Muscle of back (tissue), 3 donors: ENCODE measurements at regions not wholly inside any gene's neighbourhood (a gene's known extent, or its start where the extent isn't known, plus 50 kb on each side); places are given as distances from the start of the nearest gene placed in this dataset.
"Not testable (repeated sequence)": the region's sequence is repeated elsewhere in the genome, so short reads cannot be mapped to it uniquely, and the experiment has no call there.

Experiments used
- DNase-seq, 3 donors: peaks; one replicate each; pipeline versions ENCODE4 v3.0.0 to v3.0.0-alpha.2; 2013

DNA sequence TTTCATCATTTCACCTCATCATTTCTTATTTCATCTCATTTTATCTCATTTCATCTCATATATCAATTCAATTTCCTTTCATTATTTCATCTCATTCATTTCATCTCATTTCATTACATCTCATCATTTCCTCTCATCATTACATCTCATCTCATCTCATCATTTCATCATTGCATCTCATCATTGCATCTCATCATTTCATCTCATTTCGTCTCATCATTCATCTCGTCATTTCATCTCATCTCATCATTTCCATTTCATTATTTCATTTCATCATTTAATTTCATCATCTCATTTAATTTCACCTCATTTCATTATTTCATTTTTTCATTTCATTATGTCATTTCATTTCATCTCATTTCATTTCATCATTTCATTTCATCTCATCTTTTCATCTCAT is 168.5 kb upstream of the FAM72C start:
- not testable (repeated sequence) for DNase-seq

DNA sequence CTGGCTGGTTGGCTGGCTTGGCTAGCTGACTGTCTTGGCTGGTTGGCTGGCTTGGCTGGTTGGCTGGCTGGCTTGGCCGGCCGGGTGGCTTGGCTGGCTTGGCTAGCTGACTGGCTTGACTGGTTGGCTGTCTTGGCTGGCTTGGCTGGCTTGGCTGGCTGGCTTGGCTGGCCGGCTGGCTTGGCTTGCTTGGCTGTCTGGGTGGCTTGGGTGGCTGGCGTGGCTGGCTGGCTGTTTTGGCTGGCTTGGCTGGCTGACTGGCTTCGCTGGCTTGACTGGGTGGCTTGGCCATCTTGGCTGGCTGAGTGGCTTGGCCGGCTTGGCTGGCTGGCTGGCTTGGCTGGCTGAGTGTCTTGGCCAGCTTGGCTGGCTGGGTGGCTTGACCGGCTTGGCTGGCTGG is 133.2 kb upstream of the FAM72C start:
- not testable (repeated sequence) for DNase-seq

DNA sequence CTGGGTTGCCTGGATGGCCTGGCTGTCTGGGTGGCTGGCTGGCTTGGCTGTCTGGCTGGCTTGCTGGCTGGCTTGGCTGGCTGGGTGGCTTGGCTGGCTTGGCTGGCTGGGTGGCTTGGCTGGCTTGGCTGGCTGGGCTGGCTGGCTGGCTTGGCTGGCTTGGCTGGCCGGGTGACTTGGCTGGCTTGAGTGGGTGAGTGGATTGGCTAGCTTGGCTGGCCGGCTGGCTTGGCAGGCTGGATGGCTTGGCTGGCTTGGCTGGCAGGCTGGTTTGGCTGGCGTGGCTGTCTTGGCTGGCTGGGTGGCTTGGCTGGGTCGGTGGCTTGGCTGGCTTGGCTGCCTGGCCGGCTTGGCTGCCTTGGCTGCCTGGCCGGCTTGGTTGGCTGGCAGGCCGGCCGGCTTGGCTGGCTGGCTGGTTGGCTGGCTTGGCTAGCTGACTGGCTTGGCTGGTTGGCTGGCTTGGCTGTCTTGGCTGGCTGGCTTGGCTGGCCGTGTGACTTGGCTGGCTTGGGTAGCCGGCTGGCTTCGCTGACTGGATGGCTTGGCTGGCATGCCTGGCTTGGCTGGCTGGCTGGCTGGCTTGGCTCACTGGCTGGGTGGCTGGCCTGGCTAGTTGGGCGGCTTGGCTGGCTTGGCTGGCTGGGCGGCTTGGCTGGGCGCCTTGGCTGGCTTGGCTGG is 132.4 kb upstream of the FAM72C start:
- DNase-seq, result peak in 1 of 3 donors; percentile 5

DNA sequence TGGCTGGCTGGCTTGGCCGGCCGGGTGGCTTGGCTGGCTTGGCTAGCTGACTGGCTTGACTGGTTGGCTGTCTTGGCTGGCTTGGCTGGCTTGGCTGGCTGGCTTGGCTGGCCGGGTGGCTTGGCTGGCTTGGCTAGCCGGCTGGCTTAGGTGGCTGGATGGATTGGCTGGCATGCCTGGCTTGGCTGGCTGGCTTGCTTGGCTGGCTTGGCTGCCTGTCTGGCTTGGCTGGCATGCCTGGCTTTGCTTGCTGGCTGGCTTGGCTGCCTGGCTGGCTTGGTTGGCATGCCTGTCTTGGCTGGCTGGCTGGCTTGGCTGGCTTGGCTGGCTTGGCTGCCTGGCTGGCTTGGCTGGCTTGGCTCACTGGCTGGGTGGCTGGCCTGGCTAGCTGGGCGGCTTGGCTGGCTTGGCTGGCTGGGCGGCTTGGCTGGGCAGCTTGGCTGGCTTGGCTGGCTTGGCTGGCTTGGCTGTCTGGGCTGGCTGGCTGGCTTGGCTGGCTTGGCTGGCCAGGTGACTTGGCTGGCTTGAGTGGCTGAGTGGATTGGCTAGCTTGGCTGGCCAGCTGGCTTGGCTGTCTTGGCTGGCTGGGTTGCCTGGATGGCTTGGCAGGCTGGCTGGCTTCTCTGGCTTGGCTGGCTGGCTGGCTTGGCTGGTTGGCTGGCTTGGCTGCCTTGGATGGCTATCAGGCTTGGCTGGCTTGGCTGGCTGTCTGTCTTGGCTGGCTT is 131.5 kb upstream of the FAM72C start:
- peak in 1 of 3 donors; percentile 7 for DNase-seq

DNA sequence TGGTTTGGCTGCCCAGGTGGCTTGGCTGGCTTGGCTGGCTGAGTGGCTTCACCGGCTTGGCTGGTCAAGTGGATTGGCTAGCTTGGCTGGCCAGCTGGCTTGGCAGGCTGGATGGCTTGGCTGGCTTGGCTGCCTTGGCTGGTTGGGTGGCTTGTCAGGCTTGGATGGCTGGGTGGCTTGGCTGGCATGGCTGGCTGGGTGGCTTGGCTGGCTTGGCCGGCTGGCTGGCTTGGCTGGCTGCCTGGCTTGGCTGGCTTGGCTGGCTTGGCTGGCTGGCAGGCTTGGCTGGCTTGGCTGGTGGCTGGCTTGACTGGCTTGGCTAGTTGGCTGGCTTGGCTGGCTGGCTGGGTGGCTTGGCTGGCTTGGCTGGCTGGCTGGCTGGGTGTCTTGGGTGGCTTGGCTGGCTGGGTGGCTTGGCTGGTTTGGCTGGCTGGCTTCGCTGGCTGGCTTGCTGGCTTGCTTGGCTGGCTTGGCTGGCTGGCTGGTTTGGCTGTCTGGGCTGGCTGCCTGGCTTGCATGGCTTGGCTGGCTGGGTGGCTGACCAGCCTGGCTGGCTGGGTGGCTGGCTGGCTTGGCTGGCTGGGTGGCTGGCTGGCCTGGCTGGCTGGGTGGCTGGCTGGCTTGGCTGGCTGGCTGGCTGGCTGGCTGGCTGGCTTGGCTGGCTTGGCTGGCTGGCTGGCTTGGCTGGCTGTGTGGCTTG is 130.4 kb upstream of the FAM72C start:
- not testable (repeated sequence) for DNase-seq

DNA sequence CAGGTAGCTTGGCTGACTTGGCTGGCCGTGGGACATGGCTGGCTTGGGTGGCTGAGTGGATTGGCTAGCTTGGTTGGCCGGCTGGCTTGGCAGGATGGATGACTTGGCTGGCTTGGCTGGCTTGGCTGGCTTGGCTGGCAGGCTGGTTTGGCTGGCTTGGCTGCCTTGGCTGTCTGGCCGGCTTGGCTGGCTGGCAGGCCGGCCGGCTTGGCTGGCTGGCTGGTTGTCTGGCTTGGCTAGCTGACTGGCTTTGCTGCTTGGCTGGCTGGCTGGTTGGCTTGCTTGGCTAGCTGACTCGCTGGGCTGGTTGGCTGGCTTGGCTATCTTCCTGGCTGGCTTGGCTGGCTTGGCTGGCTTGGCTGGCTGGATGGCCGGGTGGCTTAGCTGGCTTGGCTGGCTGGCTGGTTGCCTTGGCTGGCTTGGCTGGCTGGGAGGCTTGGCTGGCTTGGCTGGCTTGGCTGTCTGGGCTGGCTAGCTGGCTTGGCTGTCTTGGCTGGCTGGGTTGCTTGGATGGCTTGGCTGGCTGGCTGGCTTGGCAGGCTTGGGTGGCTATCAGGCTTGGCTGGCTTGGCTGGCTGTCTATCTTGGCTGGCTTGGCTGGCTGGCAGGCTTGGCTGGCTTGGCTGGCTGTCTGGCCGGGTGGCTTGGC is 129.7 kb upstream of the FAM72C start:
- peak in 1 of 3 donors; percentile 1 for DNase-seq

DNA sequence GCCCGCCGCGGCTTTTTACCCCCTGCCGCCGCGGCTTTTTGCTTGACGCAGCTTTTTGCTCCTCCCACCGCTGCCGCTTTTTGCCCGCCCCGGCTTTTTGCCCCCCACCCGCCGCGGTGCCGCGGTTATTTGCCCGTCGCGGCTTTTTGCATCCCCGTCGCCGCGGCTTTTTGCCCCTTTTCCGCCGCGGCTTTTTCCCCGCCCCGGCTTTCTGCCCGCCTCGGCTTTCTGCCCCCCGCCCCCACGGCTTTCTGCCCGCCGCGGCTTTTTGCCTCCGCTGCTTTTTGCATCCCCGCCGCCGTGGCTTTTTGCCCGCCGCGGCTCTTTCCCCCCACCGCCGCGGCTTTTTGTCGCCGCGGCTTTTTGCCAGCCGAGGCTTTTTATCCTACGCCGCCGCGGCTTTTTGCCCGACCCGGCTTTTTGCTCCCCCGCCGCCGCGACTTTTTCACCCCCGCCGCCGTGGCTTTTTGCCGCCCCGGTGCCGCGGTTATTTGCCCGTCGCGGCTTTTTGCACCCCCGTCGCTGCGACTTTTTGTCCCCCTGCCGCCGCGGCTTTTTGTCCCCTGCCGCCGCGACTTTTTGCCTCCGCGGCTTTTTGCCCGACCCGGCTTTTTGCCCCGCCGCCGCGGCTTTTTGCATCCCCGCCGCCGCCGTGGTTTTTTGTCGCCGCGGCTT is 105.5 kb upstream of the FAM72C start:
- DNase-seq, result peak in 1 of 3 donors; percentile 31

DNA sequence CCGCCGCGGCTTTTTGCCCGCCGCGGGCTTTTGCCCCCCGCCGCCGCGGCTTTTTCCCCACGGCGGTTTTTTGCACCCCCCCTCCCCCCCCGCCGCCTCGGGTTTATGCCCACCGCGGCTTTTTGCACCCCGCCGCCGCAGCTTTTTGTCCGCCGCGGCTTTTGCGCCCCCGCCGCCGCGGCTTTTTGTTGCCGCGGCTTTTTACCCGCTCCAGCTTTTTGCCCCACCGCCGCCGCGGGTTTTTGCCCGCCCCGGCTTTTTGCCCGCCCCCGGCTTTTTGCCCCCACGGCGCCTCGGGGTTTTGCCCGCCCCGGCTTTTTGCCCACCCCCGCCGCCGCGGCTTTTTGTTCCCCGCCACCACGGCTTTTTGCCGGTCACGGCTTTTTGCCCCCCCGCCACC is 104.9 kb upstream of the FAM72C start:
- DNase-seq, result not testable (repeated sequence)

DNA sequence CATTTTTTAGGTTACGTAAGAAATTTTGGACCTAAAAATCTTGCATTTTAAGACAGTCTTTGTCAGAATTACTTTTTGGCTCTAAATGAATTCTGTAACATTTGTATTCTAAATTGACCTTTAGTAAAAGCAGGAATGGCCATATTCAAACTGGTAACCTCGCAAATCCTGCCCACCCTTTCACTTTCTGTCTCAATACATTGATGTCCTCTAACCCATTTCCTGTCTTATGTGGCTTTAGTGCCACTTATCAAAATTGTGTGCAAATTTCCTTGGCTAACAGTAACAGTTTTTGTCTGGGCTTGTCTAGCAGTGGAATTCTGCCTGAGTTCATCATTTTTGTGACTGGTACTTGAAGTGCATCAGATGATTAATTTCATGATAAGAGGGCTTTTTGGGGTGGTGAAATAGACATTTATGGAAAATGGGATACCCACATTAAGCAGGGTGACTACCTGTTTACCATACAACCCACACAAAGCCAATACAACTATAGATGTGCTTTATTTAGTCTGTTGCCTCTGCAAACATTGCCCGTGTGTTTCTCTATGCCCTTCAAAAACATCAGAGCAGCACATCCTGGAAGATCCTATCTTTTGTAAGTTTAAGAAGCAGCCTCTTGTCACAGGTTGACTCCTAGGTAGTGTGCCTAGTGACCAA is 98.7 kb upstream of the FAM72C start:
- DNase-seq, result not testable (repeated sequence)

DNA sequence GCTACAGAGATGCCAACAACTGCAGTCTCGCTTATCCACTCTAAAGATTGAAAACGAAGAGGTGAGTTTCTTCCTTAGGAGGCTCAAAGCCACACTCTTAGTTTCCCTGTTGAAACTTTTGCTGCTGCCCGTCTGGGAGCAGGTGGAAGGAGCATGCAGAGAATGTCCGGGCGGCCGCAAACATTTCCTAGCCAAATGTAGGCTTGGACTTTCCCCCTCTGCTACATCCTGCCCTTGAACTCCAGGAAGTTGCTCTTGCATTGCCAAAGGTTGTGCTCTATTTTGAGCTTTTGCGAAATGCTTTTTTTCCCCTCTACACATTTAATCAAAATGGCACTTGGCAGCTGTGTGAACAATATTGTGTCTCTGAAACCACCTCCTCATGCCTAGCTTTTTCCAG is 95.3 kb upstream of the FAM72C start:
- DNase-seq, result not testable (repeated sequence)

DNA sequence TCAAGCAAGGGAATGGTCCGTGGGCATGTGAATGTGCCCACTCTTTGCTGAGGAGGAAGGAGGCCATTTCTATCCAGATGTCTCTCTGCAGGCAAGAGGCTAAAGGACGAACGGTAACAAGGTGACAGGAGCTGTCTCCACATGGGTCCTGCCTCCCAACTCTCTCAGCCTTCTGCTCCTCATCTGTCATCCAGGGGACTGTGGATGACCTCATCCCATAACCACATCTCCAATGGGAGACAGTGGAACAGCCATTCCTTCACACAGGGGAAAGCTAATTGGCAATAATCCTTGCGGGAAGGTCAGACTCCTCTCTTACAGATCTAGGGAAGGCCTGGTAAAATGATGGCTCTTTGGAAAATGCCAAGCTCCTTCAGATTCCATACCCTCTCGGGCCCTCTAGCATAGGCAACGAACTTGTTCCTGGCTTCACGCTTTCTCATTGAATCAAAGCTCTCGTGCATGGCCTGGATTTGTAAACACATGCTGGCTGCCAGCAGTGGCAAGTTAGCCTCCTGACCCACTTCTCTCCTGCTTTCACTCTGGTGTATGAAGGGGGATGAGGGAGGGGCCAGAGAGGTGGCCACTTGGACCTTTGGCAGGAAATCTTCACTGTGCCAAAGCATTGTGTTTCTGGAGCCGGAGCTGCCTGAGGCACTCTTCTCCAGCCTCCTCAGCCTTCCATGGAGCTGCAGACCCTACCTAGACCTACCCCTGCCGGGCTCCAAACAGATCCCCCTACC is 94.5 kb upstream of the FAM72C start:
- DNase-seq, result not testable (repeated sequence)

DNA sequence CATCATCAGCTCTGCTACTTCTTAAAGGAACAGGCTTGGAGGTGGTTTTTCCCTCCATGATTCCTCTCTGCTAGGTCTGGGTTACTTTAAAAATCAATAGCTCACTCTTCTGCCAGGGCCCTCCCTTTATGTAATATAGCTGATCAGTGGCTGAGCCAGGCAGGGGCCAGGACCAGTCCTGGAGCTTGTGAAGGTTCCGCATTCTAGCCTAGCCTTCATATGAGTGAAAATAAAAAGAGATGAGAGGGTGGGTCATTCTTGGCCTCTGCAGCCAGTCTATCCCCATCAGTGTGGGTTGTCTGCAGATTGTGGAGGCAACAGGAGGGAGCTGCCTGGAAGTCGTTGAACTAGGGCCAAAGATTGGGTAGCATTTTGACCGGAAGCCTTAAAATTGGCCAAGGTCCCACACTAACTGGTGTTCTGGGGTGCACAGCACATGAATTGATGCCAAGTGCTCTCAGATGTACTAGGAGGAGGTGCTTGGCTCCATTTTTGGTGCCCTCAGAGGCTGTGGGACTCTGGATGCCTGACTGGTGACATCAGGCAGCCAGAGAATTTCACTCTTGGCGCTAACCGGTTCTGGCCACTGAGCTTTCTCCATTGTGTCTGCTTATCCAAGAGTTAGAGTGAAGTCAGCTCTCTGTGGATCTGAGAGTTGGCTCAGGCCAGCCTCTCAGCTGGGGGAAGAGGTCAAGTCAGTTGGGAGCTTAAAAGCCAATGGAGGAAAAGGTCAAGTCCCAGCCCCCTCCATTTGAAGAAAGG is 93.7 kb upstream of the FAM72C start:
- not testable (repeated sequence) for DNase-seq

DNA sequence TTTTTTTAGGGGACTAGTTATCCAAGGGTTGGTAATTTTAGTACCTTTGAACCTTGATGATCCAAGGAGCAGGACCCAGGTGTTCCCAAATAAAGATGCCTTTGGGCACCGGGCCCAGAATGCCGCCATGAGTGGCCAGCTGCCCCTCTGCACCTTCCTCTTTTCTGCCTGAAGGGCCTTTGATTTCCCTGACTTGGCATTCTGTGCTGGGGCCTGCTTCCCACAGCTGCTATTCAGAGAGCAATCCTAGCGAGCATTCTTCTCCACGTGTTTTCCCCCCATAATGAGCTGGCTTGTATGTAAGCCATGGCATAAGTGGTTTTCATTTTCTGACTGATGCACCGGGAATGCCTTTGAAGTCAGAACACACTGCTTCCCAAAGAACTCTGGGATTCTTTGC is 77.6 kb upstream of the FAM72C start:
- DNase-seq, result not testable (repeated sequence)

DNA sequence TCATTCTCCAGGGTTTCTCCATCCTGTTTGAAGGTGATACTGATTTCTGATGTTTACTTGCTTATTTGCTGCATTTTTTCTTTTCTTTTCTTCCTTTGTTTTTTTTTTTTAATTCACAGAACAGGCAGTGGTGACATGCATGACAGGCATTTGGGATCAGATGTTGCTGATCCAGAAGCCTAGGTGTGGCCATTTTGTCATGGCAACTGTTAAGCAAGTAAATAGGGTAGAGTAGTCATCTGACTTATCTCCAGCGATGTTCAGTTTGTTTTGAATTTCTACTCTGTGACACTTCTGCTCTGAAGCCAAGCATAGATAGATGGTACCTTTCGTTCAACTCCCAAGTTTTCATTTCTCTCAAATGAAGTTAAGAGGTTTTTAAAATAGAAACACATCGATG is 74.9 kb upstream of the FAM72C start:
- not testable (repeated sequence) for DNase-seq

DNA sequence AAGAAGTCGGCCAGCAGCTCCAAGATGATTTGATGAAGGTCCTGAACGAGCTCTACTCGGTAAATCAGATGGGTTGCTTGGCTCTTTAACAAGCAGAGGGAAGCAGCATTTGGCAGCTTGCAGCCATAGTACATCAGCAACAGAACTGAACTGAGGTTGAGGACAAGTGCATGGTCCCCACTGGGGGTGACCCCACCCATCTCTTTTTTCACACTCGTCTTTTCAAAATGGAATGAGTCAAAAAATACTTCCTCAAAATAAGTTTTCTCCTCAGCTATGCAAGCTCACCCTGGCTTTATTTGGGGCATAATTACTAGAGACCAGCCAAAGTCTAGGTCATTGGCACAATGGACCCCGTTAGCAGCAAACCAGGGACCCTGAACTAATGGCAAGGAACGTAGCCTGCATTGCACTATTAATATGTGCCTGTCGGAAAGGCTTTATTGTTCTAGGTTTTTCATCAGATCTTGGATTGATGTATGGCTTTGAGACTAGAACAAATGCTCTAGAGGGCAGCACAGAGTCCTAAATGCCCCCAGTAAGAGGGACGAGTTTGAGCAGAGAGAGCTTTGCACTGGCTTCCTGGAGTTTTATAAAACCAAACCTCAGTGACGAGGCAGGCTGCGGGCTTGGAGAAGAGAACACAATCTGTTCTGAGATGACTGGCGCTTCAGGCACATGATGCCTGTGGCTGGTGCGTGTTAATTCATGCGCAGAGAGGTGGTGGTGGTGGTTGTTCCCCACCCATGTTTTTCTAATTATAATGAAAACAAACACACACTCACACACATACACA is 74.2 kb upstream of the FAM72C start:
- DNase-seq, result peak in 2 of 3 donors; percentile 0 to 9

DNA sequence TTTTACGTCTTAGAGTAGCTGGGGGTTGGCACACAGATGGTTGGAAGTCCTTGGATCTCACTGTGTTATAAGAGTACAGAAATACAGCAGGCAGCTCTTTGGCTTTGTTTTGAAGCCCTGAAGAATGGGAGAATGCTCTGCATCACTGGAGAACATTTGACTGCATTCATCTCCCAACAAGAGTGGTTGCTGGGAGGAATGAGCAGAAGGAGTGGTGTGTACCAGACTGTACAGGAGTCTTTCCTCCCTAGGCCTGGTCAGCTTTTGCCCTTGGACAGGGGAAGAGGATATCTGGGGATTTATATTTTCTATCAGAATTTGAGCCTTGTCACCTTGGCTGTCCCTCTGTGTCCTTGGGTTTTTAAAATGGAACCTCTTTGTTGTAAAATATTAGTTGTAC is 70.5 kb upstream of the FAM72C start:
- not testable (repeated sequence) for DNase-seq

DNA sequence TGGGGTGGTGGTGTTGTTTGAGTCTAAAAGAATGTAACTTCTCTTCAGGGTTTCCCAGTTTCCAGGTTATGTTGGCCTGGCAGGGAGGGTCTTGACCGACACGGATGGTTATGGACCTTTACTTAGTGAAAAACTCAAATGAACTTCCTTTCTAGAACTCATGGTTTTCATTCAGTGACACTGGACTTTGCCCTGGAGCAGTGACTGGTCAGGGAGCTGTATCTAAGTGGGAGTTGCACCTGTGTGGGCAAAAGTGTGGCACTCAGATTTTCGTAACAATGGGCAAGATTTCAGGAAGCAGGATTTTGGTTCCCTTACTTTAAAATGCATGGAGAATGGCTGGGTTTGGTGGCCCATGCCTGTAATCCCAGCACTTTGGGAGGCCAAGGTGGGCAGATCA is 68.5 kb upstream of the FAM72C start:
- not testable (repeated sequence) for DNase-seq

DNA sequence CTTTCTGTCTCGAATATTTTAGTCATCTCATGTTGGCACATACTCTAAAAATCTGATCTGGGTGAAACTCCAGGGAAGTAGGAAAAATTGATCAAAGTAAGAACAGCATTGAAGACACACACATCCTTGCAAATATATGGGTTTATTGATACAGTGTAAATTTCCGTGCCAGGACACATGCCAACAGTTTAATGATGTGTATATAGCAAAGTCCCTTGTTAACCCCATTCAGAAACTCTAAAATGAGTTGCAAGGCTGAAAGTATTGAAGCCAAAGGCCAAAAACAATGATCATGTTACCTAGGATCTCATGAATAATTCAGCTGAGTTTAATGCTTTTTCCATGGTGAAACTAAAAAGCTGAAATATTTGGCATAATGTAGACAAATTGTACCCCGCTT is 62.3 kb upstream of the FAM72C start:
- not testable (repeated sequence) for DNase-seq

DNA sequence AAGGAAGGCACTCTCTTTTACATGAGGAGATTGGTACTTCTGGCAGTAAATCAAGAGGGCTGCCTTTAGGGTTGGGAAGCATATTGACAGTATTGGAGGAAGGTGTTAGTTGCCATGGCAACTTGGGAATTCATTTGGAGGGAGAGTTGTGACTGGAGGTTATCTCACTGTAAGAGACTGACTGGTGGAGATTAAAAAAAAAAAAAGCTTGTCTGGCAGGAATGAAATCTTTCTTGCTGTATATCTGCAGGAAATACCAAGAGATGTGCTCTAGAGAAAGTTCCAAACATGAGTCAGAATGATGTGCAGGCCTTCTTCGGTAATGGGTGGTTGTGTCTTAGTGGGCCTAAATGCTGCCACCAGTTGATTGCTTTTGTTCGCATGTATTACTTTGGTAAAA is 59.8 kb upstream of the FAM72C start:
- not testable (repeated sequence) for DNase-seq
